Chondrocyte (in vitro differentiated cells): ENCODE measurements at regions not wholly inside any gene's neighbourhood (a gene's known extent, or its start where the extent isn't known, plus 50 kb on each side); places are given as distances from the start of the nearest gene placed in this dataset.
A peak's percentile ranks its signal among the peaks of the same experiment; 100 is the strongest.
"Not testable (repeated sequence)": the region's sequence is repeated elsewhere in the genome, so short reads cannot be mapped to it uniquely, and the experiment has no call there.

Source experiments
- DNase-seq: peaks from one replicate; pipeline ENCODE4 v3.0.0; 2021; ENCODE audit warnings: mixed read lengths, low spot score
- H3K27ac Mint-ChIP-seq: one replicate; pipeline ENCODE4 v1.8.0; 2021; ENCODE audit warnings: mild to moderate bottlenecking, moderate library complexity, mixed read lengths; ENCODE audit not compliant: unreplicated experiment
- H3K27me3 Mint-ChIP-seq: 2 replicates; pipeline ENCODE4 v1.8.0; 2021; ENCODE audit warnings: low read depth, mixed read lengths
- H3K36me3 Mint-ChIP-seq: 2 replicates; pipeline ENCODE4 v1.8.0; 2021; ENCODE audit warnings: low read depth, mixed read lengths
- H3K4me1 Mint-ChIP-seq: 2 replicates; pipeline ENCODE4 v1.8.0; 2021; ENCODE audit warnings: low read depth, mild to moderate bottlenecking, mixed read lengths
- H3K4me3 Mint-ChIP-seq: one replicate; pipeline ENCODE4 v1.8.0; 2021; ENCODE audit warnings: mild to moderate bottlenecking, moderate library complexity, mixed read lengths; ENCODE audit not compliant: unreplicated experiment
- H3K9me3 Mint-ChIP-seq: 2 replicates; pipeline ENCODE4 v1.8.0; 2021; ENCODE audit warnings: low read depth, mixed read lengths
- CTCF ChIP-seq: fragments of 200-600 bp; sonication (generic); IDR thresholded peaks from 2 replicates; pipeline ENCODE4 v1.5.0; 2021; ENCODE audit warnings: antibody characterized with exemption, mild to moderate bottlenecking, moderate library complexity

- Mint-ChIP-seq H3K9me3 (peaks cover 12% of the 10 kb centered on the region), H3K4me3 (no peak overlapping the region), H3K27ac (no peak overlapping the region), H3K36me3 (peaks cover 4% of the 10 kb centered on the region), H3K27me3 (no peaks in the 10 kb centered on the region), H3K4me1 (peaks cover 4% of the 10 kb centered on the region)
- DNase-seq = no peak
- TF ChIP-seq CTCF = no peak
Observed at GRCh38 chr15:89030311-89030710, 57.9 kb upstream of the ABHD2 start.

GRCh38 chr15:89031637-89032285, 56.5 kb upstream of the ABHD2 start:
- not testable (repeated sequence) for DNase-seq, H3K36me3 Mint-ChIP-seq, H3K4me1 Mint-ChIP-seq, H3K4me3 Mint-ChIP-seq, H3K27ac Mint-ChIP-seq, H3K27me3 Mint-ChIP-seq, H3K9me3 Mint-ChIP-seq

GRCh38 chr15:89034305-89034704, 54.0 kb upstream of the ABHD2 start:
- no peak for DNase-seq
- H3K27me3 Mint-ChIP-seq = peaks cover 8% of the 10 kb centered on the region
- H3K4me3 Mint-ChIP-seq = no peak overlapping the region
- peak; percentile 79 for TF ChIP-seq CTCF
- peaks cover 2% of the 10 kb centered on the region for H3K36me3 Mint-ChIP-seq
- H3K9me3 Mint-ChIP-seq = peaks cover 3% of the 10 kb centered on the region
- no peak overlapping the region for H3K27ac Mint-ChIP-seq
- H3K4me1 Mint-ChIP-seq = peaks cover 5% of the 10 kb centered on the region

- H3K4me3 Mint-ChIP-seq = no peak overlapping the region
- peaks cover 3% of the 10 kb centered on the region for H3K9me3 Mint-ChIP-seq
- peaks cover 2% of the 10 kb centered on the region for H3K36me3 Mint-ChIP-seq
- DNase-seq = no peak
- peaks cover 8% of the 10 kb centered on the region for H3K27me3 Mint-ChIP-seq
- TF ChIP-seq CTCF = no peak
- H3K27ac Mint-ChIP-seq = no peak overlapping the region
- peaks cover 5% of the 10 kb centered on the region for H3K4me1 Mint-ChIP-seq
Observed at GRCh38 chr15:89035150-89035549, 53.1 kb upstream of the ABHD2 start.

- DNase-seq = no peak
- Mint-ChIP-seq H3K4me3 (no peak overlapping the region), H3K36me3 (peaks cover 2% of the 10 kb centered on the region), H3K9me3 (peaks cover 3% of the 10 kb centered on the region), H3K4me1 (peaks cover 5% of the 10 kb centered on the region), H3K27ac (no peak overlapping the region), H3K27me3 (peaks cover 8% of the 10 kb centered on the region)
- no peak for TF ChIP-seq CTCF
Observed at GRCh38 chr15:89035658-89036057, 52.6 kb upstream of the ABHD2 start.

- Mint-ChIP-seq H3K27me3 (peaks cover 8% of the 10 kb centered on the region), H3K27ac (no peak overlapping the region), H3K36me3 (peaks cover 2% of the 10 kb centered on the region), H3K4me1 (peaks cover 11% of the 10 kb centered on the region), H3K9me3 (no peaks in the 10 kb centered on the region), H3K4me3 (no peak overlapping the region)
- TF ChIP-seq CTCF = no peak
- DNase-seq = no peak
Observed at GRCh38 chr15:89038146-89038545, 50.1 kb upstream of the ABHD2 start.
